ENCODE measurements at regions not wholly inside any gene's neighbourhood (a gene's known extent, or its start where the extent isn't known, plus 50 kb on each side); places are given as distances from the start of the nearest gene placed in this dataset.
"Not testable (repeated sequence)": the region's sequence is repeated elsewhere in the genome, so short reads cannot be mapped to it uniquely, and the experiment has no call there.

DNA sequence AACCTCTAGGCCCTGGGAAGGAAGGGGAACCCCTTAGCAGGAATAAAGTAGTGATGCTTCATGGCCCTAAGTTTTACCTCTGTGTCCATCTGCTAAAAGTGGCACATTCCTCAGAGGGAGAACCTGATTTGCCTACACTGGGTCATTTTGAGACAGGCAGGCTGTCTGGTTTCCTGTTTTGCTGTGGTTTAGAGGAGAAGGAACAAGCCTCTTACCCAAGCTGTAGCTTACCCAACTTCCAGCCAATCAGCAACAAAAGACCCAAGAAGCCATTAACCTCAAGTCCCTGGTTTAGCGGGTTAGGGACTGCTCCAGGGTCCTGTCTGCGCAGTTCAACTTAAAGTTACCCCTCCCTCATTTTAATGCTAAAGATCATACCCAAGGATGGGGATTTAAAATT lies 411.0 kb downstream of the MAT2B start:
- H3K4me3 ChIP-seq (replicated peaks; ENCODE audit: low read depth, low read length), result 0 out of 2 replicates have a peak overlapping the region, but pooled peaks have one; percentile 2
- peak; percentile 29 for DNase-seq (ENCODE audit: extremely low read depth, insufficient read length)
- TF ChIP-seq, protein P1, sequence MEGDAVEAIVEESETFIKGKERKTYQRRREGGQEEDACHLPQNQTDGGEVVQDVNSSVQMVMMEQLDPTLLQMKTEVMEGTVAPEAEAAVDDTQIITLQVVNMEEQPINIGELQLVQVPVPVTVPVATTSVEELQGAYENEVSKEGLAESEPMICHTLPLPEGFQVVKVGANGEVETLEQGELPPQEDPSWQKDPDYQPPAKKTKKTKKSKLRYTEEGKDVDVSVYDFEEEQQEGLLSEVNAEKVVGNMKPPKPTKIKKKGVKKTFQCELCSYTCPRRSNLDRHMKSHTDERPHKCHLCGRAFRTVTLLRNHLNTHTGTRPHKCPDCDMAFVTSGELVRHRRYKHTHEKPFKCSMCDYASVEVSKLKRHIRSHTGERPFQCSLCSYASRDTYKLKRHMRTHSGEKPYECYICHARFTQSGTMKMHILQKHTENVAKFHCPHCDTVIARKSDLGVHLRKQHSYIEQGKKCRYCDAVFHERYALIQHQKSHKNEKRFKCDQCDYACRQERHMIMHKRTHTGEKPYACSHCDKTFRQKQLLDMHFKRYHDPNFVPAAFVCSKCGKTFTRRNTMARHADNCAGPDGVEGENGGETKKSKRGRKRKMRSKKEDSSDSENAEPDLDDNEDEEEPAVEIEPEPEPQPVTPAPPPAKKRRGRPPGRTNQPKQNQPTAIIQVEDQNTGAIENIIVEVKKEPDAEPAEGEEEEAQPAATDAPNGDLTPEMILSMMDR (IDR thresholded peaks at IDR 0.05; ENCODE audit: insufficient read depth, low read length, poor library complexity, severe bottlenecking), result no peak
- no peaks in the 10 kb centered on the region for H3K36me3 ChIP-seq (ENCODE audit: control insufficient read depth, insufficient read depth, low read length)
- no peaks in the 10 kb centered on the region for H3K27me3 ChIP-seq (replicated peaks; ENCODE audit: control insufficient read depth, insufficient read depth, low read length)

DNA sequence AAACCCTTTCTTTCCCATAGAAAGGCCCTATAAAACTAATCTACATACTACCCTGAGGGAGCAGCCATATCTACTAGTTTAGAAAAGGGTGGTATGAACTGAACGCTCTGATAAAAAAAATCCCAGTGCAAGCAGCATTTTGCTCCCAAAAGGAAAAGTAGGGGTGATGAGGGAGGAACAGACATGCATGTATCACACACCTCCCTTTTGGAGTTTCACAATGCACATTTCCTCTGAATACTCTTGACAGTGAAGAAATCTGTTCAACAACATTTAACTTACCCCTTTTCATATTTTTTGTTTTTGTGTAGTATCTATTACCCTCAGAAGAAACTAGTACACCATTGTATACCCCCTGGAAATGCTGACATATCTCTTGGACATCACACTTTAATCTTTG lies 411.4 kb downstream of the MAT2B start:
- TF ChIP-seq, protein P1 (IDR thresholded peaks at IDR 0.05; ENCODE audit: insufficient read depth, low read length, poor library complexity, severe bottlenecking), result no peak
- no peak for DNase-seq (ENCODE audit: extremely low read depth, insufficient read length)
- H3K27me3 ChIP-seq (replicated peaks; ENCODE audit: control insufficient read depth, insufficient read depth, low read length), result no peaks in the 10 kb centered on the region
- H3K36me3 ChIP-seq (ENCODE audit: control insufficient read depth, insufficient read depth, low read length), result no peaks in the 10 kb centered on the region
- H3K4me3 ChIP-seq (replicated peaks; ENCODE audit: low read depth, low read length), result no peak overlapping the region

DNA sequence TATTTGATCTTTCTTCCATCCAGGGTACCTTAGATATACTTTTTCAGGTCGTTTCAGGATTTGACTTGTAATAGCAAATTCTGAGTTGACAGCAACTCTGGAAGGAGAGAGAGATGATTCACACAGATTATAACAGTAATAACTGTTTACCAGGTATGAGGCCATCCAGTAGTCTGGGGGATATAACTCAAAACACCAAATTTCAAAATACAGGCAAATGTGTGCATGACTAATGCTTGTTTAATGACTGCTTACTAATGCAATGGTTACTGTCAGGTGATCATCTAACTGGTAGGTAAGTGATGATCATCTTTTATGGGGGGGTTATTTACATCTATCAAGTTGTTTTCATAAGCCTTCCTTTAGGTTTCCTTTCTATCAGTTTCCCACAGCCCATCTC lies 412.3 kb downstream of the MAT2B start:
- no peak for DNase-seq (ENCODE audit: extremely low read depth, insufficient read length)
- Histone ChIP-seq H3K36me3 (ENCODE audit: control insufficient read depth, insufficient read depth, low read length) (no peaks in the 10 kb centered on the region), H3K4me3 (replicated peaks; ENCODE audit: low read depth, low read length) (no peak overlapping the region), H3K27me3 (replicated peaks; ENCODE audit: control insufficient read depth, insufficient read depth, low read length) (no peaks in the 10 kb centered on the region)
- TF ChIP-seq, protein P1 (IDR thresholded peaks at IDR 0.05; ENCODE audit: insufficient read depth, low read length, poor library complexity, severe bottlenecking), result no peak

DNA sequence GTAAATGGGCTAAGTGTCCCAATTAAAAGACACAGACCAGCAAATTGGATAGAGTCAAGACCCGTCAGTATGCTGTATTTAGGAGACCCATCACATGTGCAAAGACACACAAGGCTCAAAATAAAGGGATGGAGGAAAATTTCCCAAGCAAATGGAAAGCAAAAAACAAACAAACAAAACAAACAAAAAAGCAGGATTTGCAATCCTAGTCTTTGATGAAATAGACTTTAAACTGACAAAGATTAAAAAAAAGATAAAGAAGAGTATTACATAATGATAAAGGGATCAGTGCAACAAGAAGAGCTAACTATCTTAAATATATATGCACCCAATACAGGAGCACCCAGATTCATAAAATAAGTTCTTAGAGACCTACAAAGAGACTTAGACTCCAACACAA lies 429.6 kb downstream of the MAT2B start:
- not testable (repeated sequence) for DNase-seq (ENCODE audit: extremely low read depth, insufficient read length); H3K4me3 ChIP-seq (replicated peaks; ENCODE audit: low read depth, low read length); H3K27me3 ChIP-seq (replicated peaks; ENCODE audit: control insufficient read depth, insufficient read depth, low read length); H3K36me3 ChIP-seq (ENCODE audit: control insufficient read depth, insufficient read depth, low read length)

DNA sequence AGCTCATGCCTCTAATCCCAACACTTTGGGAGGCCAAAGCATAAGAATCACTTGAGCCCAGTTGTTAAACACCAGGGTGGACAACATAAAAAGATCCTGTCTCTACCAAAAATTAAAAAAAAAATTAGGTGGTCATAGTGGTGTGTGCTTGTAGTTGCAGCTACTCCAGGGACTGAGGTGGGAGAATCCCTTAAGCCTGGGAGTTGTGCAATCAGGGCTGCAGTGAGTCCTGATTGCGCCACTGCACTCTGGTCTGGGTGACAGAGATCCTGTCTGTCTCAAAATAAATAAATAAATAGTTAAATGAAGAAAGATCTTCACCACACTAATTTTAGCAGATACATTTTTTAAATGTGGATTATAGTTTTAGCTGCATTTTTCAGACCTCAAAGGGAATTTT lies 433.2 kb downstream of the MAT2B start:
- DNase-seq (ENCODE audit: extremely low read depth, insufficient read length), result no peak
- Histone ChIP-seq H3K27me3 (replicated peaks; ENCODE audit: control insufficient read depth, insufficient read depth, low read length) (no peaks in the 10 kb centered on the region), H3K4me3 (replicated peaks; ENCODE audit: low read depth, low read length) (no peak overlapping the region), H3K36me3 (ENCODE audit: control insufficient read depth, insufficient read depth, low read length) (no peaks in the 10 kb centered on the region)
- TF ChIP-seq, protein P1 (IDR thresholded peaks at IDR 0.05; ENCODE audit: insufficient read depth, low read length, poor library complexity, severe bottlenecking), result no peak

DNA sequence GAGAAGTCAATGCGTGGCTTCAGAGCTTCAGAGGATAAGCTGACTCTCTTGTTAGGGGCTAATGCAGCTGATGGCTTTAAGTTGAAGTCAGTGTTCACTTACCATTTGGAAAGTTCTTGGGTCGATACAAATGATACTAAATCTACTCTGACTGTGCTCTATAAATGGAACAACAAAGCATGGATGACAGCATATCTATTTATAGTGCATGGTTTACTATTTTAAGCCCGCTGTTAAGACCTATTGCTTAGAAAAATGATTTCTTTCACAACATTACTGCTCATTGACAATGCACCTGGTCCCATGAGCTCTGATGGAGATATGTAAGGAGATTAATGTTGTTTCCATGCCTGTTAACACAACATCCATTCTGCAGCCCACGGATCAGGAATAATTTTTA lies 435.7 kb downstream of the MAT2B start:
- Histone ChIP-seq H3K4me3 (replicated peaks; ENCODE audit: low read depth, low read length) (no peak overlapping the region), H3K27me3 (replicated peaks; ENCODE audit: control insufficient read depth, insufficient read depth, low read length) (no peaks in the 10 kb centered on the region), H3K36me3 (ENCODE audit: control insufficient read depth, insufficient read depth, low read length) (no peaks in the 10 kb centered on the region)
- no peak for DNase-seq (ENCODE audit: extremely low read depth, insufficient read length)
- TF ChIP-seq, protein P1 (IDR thresholded peaks at IDR 0.05; ENCODE audit: insufficient read depth, low read length, poor library complexity, severe bottlenecking), result no peak
